HCT116 (cell line): ENCODE measurements at regions not wholly inside any gene's neighbourhood (a gene's known extent, or its start where the extent isn't known, plus 50 kb on each side); places are given as distances from the start of the nearest gene placed in this dataset.

Source experiments
- ATAC-seq: fragments of 200-7000 bp; cut with Tn5 transposase; 2 replicates; pipeline ENCODE4 v1.9.1; 2020; ENCODE audit warnings: mild to moderate bottlenecking, moderate library complexity
- BruUV-seq: library from RNA; stranded (reverse); fragments of 400-500 nt; replicated peaks from 2 replicates; lab custom pipeline; 2021; lab: Mats Ljungman, UMichigan
- CTCF ChIA-PET: fragments of 300-600 bp; sonication (Branson Sonifier 250); formaldehyde crosslinking; loops from one replicate; lab custom pipeline; 2021; ENCODE audit warnings: antibody characterized with exemption; lab: Charles Lee
- POLR2A ChIA-PET: fragments of 300-600, 350-600 bp; sonication (Branson Sonifier 250); formaldehyde crosslinking; loops from one replicate; lab custom pipeline; 2021; ENCODE audit warnings: antibody characterized with exemption; lab: Charles Lee
- RAD21 ChIA-PET, 2 experiments: fragments of 300-600 bp; sonication (Branson Sonifier 250); formaldehyde crosslinking; loops; one replicate each; lab custom pipeline; 2023; ENCODE audit warnings: low total read pairs in 2 of 2; ENCODE audit not compliant: uncharacterized antibody in 2 of 2, unreplicated experiment in 2 of 2, low non-redundant PET in 1 of 2; lab: Charles Lee
- DNase-seq: peaks from one replicate; pipeline ENCODE4 v3.0.0-alpha.2; 2010; ENCODE audit warnings: low read depth, low spot score
- H2AFZ ChIP-seq: fragments of 200-600 bp; shearing (Covaris generic), sonication (generic); 2 replicates; pipeline ENCODE4 v1.6.1; 2017; ENCODE audit warnings: low read depth, mixed run types, mixed read lengths, antibody characterized with exemption, low read length; ENCODE audit not compliant: poor library complexity, severe bottlenecking
- H3K27ac ChIP-seq: 2 replicates; pipeline ENCODE4 v1.5.1; 2012; ENCODE audit warnings: low read depth, low read length
- H3K27me3 ChIP-seq: fragments of 200-600 bp; sonication (generic); 2 replicates; pipeline ENCODE4 v1.6.1; 2016; ENCODE audit warnings: mixed run types, low read length, mixed read lengths; ENCODE audit not compliant: insufficient read depth
- H3K36me3 ChIP-seq, 2 experiments: fragments of 200-500 bp in 1 of 2; fragments of 200-600 bp in 1 of 2; sonication (Bioruptor generic) in 1 of 2; sonication (generic) in 1 of 2; 2 replicates each; pipeline versions ENCODE4 v1.5.1 to v1.6.1; 2014 to 2016; ENCODE audit warnings: low read length in 2 of 2, inconsistent platforms in 1 of 2, mixed read lengths in 1 of 2, mixed run types in 1 of 2; ENCODE audit not compliant: insufficient read depth in 2 of 2, control insufficient read depth in 1 of 2
- H3K4me1 ChIP-seq, 2 experiments: fragments of 200-600 bp in 1 of 2; sonication (generic) in 1 of 2; 2 replicates each; pipeline versions ENCODE4 v1.5.1 to v1.6.1; 2012 to 2017; ENCODE audit warnings: low read length in 2 of 2, inconsistent platforms in 1 of 2, mild to moderate bottlenecking in 1 of 2, mixed read lengths in 1 of 2, mixed run types in 1 of 2, moderate library complexity in 1 of 2; ENCODE audit not compliant: insufficient read depth in 2 of 2, control insufficient read depth in 1 of 2
- H3K4me2 ChIP-seq: fragments of 200-600 bp; sonication (generic); 2 replicates; pipeline ENCODE4 v1.6.1; 2017; ENCODE audit warnings: mixed run types, low read length, mixed read lengths
- H3K4me3 ChIP-seq, 2 experiments: fragments of 200-600 bp in 1 of 2; sonication (generic) in 1 of 2; replicated peaks in 1 of 2; 2 replicates each; pipeline ENCODE4 v1.5.1; 2011 to 2016; ENCODE audit warnings: low read length in 2 of 2, control low read depth in 1 of 2, low read depth in 1 of 2, mild to moderate bottlenecking in 1 of 2, mixed read lengths in 1 of 2, mixed run types in 1 of 2
- H3K79me2 ChIP-seq: fragments of 200-600 bp; sonication (generic); 2 replicates; pipeline ENCODE4 v1.6.1; 2017; ENCODE audit warnings: mild to moderate bottlenecking, mixed run types, low read length, moderate library complexity, mixed read lengths; ENCODE audit not compliant: insufficient read depth
- H3K9ac ChIP-seq: fragments of 200-600 bp; sonication (generic); 2 replicates; pipeline ENCODE4 v1.6.1; 2016; ENCODE audit warnings: low read length, mixed read lengths
- H3K9me2 ChIP-seq: fragments of 200-600 bp; sonication (generic), shearing (Covaris generic); 2 replicates; pipeline ENCODE4 v1.6.1; 2017; ENCODE audit warnings: mixed run types, mild to moderate bottlenecking, moderate library complexity; ENCODE audit not compliant: insufficient read depth
- H3K9me3 ChIP-seq, 2 experiments: fragments of 200-500 bp in 1 of 2; fragments of 200-600 bp in 1 of 2; sonication (Bioruptor generic) in 1 of 2; sonication (generic) in 1 of 2; 2 replicates each; pipeline ENCODE4 v1.6.1; 2014 to 2017; ENCODE audit warnings: low read length in 2 of 2, mixed read lengths in 2 of 2, inconsistent platforms in 1 of 2, low read depth in 1 of 2, mild to moderate bottlenecking in 1 of 2, mixed run types in 1 of 2, moderate library complexity in 1 of 2; ENCODE audit not compliant: control insufficient read depth in 1 of 2, insufficient read depth in 1 of 2
- H4K20me1 ChIP-seq: fragments of 200-600 bp; sonication (generic), shearing (Covaris generic); 2 replicates; pipeline ENCODE4 v1.6.1; 2017; ENCODE audit warnings: mixed run types, mild to moderate bottlenecking, moderate library complexity; ENCODE audit not compliant: insufficient read depth
- ELF1 ChIP-seq: IDR thresholded peaks from 2 replicates; pipeline ENCODE4 v1.6.1; 2012; ENCODE audit warnings: low read depth, borderline replicate concordance
- RAD21 ChIP-seq: IDR thresholded peaks from 2 replicates; pipeline ENCODE4 v1.6.1; 2012; ENCODE audit warnings: low read depth, mild to moderate bottlenecking
- YY1 ChIP-seq: IDR thresholded peaks from 2 replicates; pipeline ENCODE4 v1.6.1; 2011; ENCODE audit warnings: low read length, low read depth, moderate library complexity, mild to moderate bottlenecking; ENCODE audit not compliant: insufficient replicate concordance; ENCODE audit errors: extremely low read depth
- intact Hi-C: fragments of 100-400 bp; cut with micrococcal nuclease; formaldehyde crosslinking; loops from 2 replicates; pipeline ENCODE4 v1.10.0; 2022
- TF ChIP-seq, protein P1 (sequence below): IDR thresholded peaks from 2 replicates; pipeline ENCODE4 v1.6.1; 2011; ENCODE audit warnings: mild to moderate bottlenecking, low read length, moderate library complexity; ENCODE audit not compliant: insufficient replicate concordance; ENCODE audit errors: extremely low read depth
- TF ChIP-seq, protein P2 (sequence below): IDR thresholded peaks from 2 replicates; pipeline ENCODE4 v1.6.1; 2012
- TF ChIP-seq, protein P3 (sequence below), 3 experiments: fragments of 200-600 bp in 1 of 3; sonication (generic) in 1 of 3; IDR thresholded peaks in 2 of 3; conservative IDR thresholded peaks in 1 of 3; 2 replicates each; pipeline ENCODE4 v1.5.1; 2012 to 2017; ENCODE audit warnings: low read depth in 2 of 3, low read length in 2 of 3, antibody characterized with exemption in 1 of 3, borderline replicate concordance in 1 of 3, control low read depth in 1 of 3, mild to moderate bottlenecking in 1 of 3, mixed read lengths in 1 of 3, mixed run types in 1 of 3, moderate library complexity in 1 of 3; ENCODE audit not compliant: insufficient read depth in 1 of 3

DNA sequence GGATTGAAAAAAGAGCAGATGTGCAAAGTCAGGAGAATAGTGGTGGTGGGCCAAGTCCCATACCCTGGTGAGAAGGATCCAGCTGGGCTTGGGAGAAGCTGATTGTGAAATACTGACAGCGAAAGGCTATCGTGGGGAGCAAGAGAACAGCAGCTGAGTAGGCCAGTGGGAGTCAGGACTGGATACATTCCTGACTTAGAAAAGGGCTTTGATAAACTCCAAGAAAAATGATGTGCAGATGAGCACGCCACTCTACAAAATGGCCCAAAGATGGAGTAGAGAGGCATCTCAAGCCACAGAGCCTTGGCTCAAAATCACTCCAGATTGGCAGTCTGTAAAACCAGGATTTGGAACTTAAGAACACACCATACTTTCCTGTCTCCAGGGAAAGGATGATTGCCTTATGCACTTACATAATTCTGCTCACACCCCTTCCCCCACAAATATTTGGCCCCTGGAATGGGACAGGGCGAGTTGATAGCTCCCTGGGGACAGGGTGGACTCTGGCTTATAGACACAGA is 578.7 kb downstream of the MAFB start:
- Histone ChIP-seq H2AFZ (no peak overlapping the region), H3K9ac (no peak overlapping the region), H3K9me3 (no peaks in the 10 kb centered on the region; a peak in 1 of 4 replicates), H3K4me2 (no peak overlapping the region), H4K20me1 (no peaks in the 10 kb centered on the region), H3K79me2 (no peaks in the 10 kb centered on the region), H3K27me3 (no peaks in the 10 kb centered on the region), H3K36me3 (no peaks in the 10 kb centered on the region), H3K4me1 (no peaks in the 10 kb centered on the region), H3K27ac (no peak overlapping the region), H3K9me2 (no peaks in the 10 kb centered on the region), H3K4me3 (no peak overlapping the region)
- ChIA-PET RAD21 (no interaction called here), POLR2A (no interaction called here), CTCF (no interaction called here)
- intact Hi-C loops = no loop called here
- DNase-seq (no peak), ATAC-seq (no peak)
- BruUV-seq = no TSS peak
- TF ChIP-seq ELF1 = no peak
- TF ChIP-seq YY1 = no peak
- TF ChIP-seq, protein P1, sequence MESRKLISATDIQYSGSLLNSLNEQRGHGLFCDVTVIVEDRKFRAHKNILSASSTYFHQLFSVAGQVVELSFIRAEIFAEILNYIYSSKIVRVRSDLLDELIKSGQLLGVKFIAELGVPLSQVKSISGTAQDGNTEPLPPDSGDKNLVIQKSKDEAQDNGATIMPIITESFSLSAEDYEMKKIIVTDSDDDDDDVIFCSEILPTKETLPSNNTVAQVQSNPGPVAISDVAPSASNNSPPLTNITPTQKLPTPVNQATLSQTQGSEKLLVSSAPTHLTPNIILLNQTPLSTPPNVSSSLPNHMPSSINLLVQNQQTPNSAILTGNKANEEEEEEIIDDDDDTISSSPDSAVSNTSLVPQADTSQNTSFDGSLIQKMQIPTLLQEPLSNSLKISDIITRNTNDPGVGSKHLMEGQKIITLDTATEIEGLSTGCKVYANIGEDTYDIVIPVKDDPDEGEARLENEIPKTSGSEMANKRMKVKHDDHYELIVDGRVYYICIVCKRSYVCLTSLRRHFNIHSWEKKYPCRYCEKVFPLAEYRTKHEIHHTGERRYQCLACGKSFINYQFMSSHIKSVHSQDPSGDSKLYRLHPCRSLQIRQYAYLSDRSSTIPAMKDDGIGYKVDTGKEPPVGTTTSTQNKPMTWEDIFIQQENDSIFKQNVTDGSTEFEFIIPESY = no peak
- TF ChIP-seq, protein P2, sequence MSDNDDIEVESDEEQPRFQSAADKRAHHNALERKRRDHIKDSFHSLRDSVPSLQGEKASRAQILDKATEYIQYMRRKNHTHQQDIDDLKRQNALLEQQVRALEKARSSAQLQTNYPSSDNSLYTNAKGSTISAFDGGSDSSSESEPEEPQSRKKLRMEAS = no peak
- TF ChIP-seq, protein P3, sequence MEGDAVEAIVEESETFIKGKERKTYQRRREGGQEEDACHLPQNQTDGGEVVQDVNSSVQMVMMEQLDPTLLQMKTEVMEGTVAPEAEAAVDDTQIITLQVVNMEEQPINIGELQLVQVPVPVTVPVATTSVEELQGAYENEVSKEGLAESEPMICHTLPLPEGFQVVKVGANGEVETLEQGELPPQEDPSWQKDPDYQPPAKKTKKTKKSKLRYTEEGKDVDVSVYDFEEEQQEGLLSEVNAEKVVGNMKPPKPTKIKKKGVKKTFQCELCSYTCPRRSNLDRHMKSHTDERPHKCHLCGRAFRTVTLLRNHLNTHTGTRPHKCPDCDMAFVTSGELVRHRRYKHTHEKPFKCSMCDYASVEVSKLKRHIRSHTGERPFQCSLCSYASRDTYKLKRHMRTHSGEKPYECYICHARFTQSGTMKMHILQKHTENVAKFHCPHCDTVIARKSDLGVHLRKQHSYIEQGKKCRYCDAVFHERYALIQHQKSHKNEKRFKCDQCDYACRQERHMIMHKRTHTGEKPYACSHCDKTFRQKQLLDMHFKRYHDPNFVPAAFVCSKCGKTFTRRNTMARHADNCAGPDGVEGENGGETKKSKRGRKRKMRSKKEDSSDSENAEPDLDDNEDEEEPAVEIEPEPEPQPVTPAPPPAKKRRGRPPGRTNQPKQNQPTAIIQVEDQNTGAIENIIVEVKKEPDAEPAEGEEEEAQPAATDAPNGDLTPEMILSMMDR (IDR thresholded peaks at IDR 0.05 in 2 of 3, conservative IDR thresholded peaks at IDR 0.05 in 1 of 3; ENCODE audit: borderline replicate concordance in 1 of 3, insufficient read depth in 1 of 3, low read depth in 2 of 3, low read length in 2 of 3) = no peak
- TF ChIP-seq RAD21 = no peak
